ENCODE measurements at regions not wholly inside any gene's neighbourhood (a gene's known extent, or its start where the extent isn't known, plus 50 kb on each side); places are given as distances from the start of the nearest gene placed in this dataset.

DNA sequence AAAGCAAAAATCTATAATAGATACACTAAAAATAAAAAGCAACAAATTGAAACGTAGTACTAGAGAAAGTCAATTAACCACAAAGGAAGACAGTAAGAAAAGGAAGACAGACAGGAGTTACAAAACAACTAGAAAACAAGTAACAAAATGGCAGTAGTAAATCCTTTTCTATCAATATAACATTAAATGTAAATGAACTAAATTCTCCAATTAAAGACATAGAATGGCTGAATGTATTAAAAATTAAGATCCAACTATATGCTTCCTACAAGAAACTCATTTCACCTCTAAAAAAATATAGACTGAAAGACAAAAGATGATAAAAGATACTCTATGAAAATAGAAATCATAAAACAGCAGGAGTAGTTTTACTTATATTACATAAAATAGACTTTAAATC lies 79.1 kb downstream of the CTH start:
- no peak for TF ChIP-seq POLR2AphosphoS5 (IDR thresholded peaks at IDR 0.05; ENCODE audit: low read depth, low read length)
- TF ChIP-seq, protein P1, sequence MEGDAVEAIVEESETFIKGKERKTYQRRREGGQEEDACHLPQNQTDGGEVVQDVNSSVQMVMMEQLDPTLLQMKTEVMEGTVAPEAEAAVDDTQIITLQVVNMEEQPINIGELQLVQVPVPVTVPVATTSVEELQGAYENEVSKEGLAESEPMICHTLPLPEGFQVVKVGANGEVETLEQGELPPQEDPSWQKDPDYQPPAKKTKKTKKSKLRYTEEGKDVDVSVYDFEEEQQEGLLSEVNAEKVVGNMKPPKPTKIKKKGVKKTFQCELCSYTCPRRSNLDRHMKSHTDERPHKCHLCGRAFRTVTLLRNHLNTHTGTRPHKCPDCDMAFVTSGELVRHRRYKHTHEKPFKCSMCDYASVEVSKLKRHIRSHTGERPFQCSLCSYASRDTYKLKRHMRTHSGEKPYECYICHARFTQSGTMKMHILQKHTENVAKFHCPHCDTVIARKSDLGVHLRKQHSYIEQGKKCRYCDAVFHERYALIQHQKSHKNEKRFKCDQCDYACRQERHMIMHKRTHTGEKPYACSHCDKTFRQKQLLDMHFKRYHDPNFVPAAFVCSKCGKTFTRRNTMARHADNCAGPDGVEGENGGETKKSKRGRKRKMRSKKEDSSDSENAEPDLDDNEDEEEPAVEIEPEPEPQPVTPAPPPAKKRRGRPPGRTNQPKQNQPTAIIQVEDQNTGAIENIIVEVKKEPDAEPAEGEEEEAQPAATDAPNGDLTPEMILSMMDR (IDR thresholded peaks at IDR 0.05 in 2 of 3, conservative IDR thresholded peaks at IDR 0.05 in 1 of 3; ENCODE audit: borderline replicate concordance in 1 of 3, insufficient read depth in 1 of 3, low read depth in 2 of 3, low read length in 2 of 3): no peak
- TF ChIP-seq POLR2A (IDR thresholded peaks at IDR 0.05; ENCODE audit: borderline replicate concordance, extremely low read depth, insufficient read depth, insufficient read length): no peak
- no peak for TF ChIP-seq ZFX (IDR thresholded peaks at IDR 0.05)
- no peak for TF ChIP-seq RAD21 (IDR thresholded peaks at IDR 0.05; ENCODE audit: low read depth)
- TF ChIP-seq, protein P2, sequence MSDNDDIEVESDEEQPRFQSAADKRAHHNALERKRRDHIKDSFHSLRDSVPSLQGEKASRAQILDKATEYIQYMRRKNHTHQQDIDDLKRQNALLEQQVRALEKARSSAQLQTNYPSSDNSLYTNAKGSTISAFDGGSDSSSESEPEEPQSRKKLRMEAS (IDR thresholded peaks at IDR 0.05): no peak
- no peak for TF ChIP-seq YY1 (IDR thresholded peaks at IDR 0.05; ENCODE audit: extremely low read depth, insufficient replicate concordance, low read depth, low read length)
- no peak for TF ChIP-seq EZH2phosphoT487 (IDR thresholded peaks at IDR 0.05; ENCODE audit: borderline replicate concordance)
- no peak for TF ChIP-seq SRF (IDR thresholded peaks at IDR 0.05; ENCODE audit: low read depth)
- no peak for TF ChIP-seq FOSL1 (IDR thresholded peaks at IDR 0.05; ENCODE audit: low read depth)

All from HCT116 (cell line).